HepG2 (cell line): ENCODE measurements at regions not wholly inside any gene's neighbourhood (a gene's known extent, or its start where the extent isn't known, plus 50 kb on each side); places are given as distances from the start of the nearest gene placed in this dataset.
A peak's percentile ranks its signal among the peaks of the same experiment; 100 is the strongest.

Experiments used
- ATAC-seq: fragments of 200-7000 bp; cut with Tn5 transposase; 3 replicates; pipeline ENCODE4 v1.9.1; 2020; ENCODE audit warnings: mild to moderate bottlenecking, moderate library complexity
- BruUV-seq: library from RNA; stranded (reverse); fragments of 400-500 nt; replicated peaks from 2 replicates; lab custom pipeline; 2021; lab: Mats Ljungman, UMichigan
- CTCF ChIA-PET: fragments of 300-600 bp; formaldehyde crosslinking; extraction: SDS; loops from one replicate; lab custom pipeline; 2021; ENCODE audit warnings: low total read pairs, inconsistent platforms, low intra/inter-chr PET ratio; lab: Yijun Ruan, JAX
- POLR2A ChIA-PET: fragments of 350-600 bp; sonication (Branson Sonifier 250); formaldehyde crosslinking; loops from one replicate; lab custom pipeline; 2020; ENCODE audit warnings: antibody characterized with exemption, inconsistent platforms; lab: Yijun Ruan, JAX
- DNase-seq: peaks from one replicate; pipeline ENCODE4 v3.0.0-alpha.2; 2015; ENCODE audit warnings: low spot score
- FAIRE-seq: peaks from 3 replicates; lab custom pipeline; 2011; peaks lifted over from hg19 to GRCh38; lab: Jason Lieb, UNC
- H2AFZ ChIP-seq: one replicate; pipeline ENCODE4 v1.6.1; 2011; ENCODE audit warnings: low read length, inconsistent platforms
- H3K27ac ChIP-seq: fragments of 300-600 bp; 3 replicates; pipeline ENCODE4 v1.8.0; 2011; ENCODE audit warnings: mixed run types, mild to moderate bottlenecking, mixed read lengths, low read length, inconsistent platforms; ENCODE audit not compliant: insufficient read depth; ENCODE audit errors: extremely low read length
- H3K27me3 ChIP-seq, 2 experiments: fragments of 200-600 bp in 1 of 2; 2 replicates in 1 of 2; 3 replicates in 1 of 2; pipeline versions ENCODE4 v1.6.0 to v1.8.0; 2011; ENCODE audit warnings: low read length in 2 of 2, mild to moderate bottlenecking in 2 of 2, moderate library complexity in 2 of 2, inconsistent platforms in 1 of 2; ENCODE audit not compliant: insufficient read depth in 2 of 2, control insufficient read depth in 1 of 2
- H3K36me3 ChIP-seq, 2 experiments: fragments of 200-600 bp in 1 of 2; replicated peaks in 1 of 2; 2 replicates in 1 of 2; 3 replicates in 1 of 2; pipeline versions ENCODE4 v1.5.1 to v1.8.0; 2011; ENCODE audit warnings: low read length in 2 of 2, inconsistent platforms in 1 of 2; ENCODE audit not compliant: insufficient read depth in 2 of 2, control insufficient read depth in 1 of 2
- H3K4me1 ChIP-seq: 2 replicates; pipeline ENCODE4 v1.5.1; 2012; ENCODE audit warnings: low read length, inconsistent platforms; ENCODE audit not compliant: insufficient read depth
- H3K4me2 ChIP-seq: 2 replicates; pipeline ENCODE4 v1.6.0; 2011; ENCODE audit warnings: low read depth, low read length, inconsistent platforms
- H3K4me3 ChIP-seq, 3 experiments: fragments of 200-600 bp in 1 of 3; sonication (generic), shearing (Covaris generic) in 1 of 3; replicated peaks in 1 of 3; 2 replicates each; pipeline ENCODE4 v1.5.1; 2011 to 2016; ENCODE audit warnings: low read length in 3 of 3, inconsistent platforms in 2 of 3, low read depth in 2 of 3, mild to moderate bottlenecking in 2 of 3, control low read depth in 1 of 3, mixed read lengths in 1 of 3; ENCODE audit not compliant: insufficient read depth in 1 of 3
- H3K79me2 ChIP-seq: one replicate; pipeline ENCODE4 v1.6.1; 2011; ENCODE audit warnings: low read length, inconsistent platforms; ENCODE audit not compliant: insufficient read depth
- H3K9ac ChIP-seq: 2 replicates; pipeline ENCODE4 v1.6.0; 2011; ENCODE audit warnings: mild to moderate bottlenecking, low read depth, low read length, inconsistent platforms; ENCODE audit not compliant: insufficient read depth
- H3K9me3 ChIP-seq: 2 replicates; pipeline ENCODE4 v1.5.1; 2012; ENCODE audit warnings: mild to moderate bottlenecking, low read length
- H4K20me1 ChIP-seq: 2 replicates; pipeline ENCODE4 v1.6.0; 2011; ENCODE audit warnings: inconsistent platforms, mild to moderate bottlenecking, low read length, moderate library complexity; ENCODE audit not compliant: insufficient read depth
- EZH2 ChIP-seq: conservative IDR thresholded peaks from 2 replicates; pipeline ENCODE4 v1.6.1; 2012; ENCODE audit warnings: mild to moderate bottlenecking, low read depth, low read length, moderate library complexity
- HNRNPH1 ChIP-seq: fragments of 200-400 bp; formaldehyde crosslinking; optimal IDR thresholded peaks from 2 replicates; pipeline ENCODE3; 2017; ENCODE audit warnings: mild to moderate bottlenecking, low read depth, low read length
- ISX ChIP-seq: sonication (generic); formaldehyde crosslinking; conservative IDR thresholded peaks from 2 replicates; pipeline ENCODE4 v1.5.0; 2020; ENCODE audit warnings: missing genetic modification reagents
- MAFF ChIP-seq: IDR thresholded peaks from 2 replicates; pipeline ENCODE4 v1.6.1; 2011; ENCODE audit warnings: low read depth, low read length, improper control_type of control experiment
- MAFK ChIP-seq, 2 experiments: IDR thresholded peaks in 1 of 2; conservative IDR thresholded peaks in 1 of 2; 2 replicates each; pipeline ENCODE4 v1.6.1; 2011; ENCODE audit warnings: improper control_type of control experiment in 2 of 2, low read length in 2 of 2
- RAD51 ChIP-seq: fragments of 450-650 bp; IDR thresholded peaks from 2 replicates; pipeline ENCODE4 v1.6.1; 2016; ENCODE audit warnings: borderline replicate concordance
- STAT5B ChIP-seq: sonication (generic); formaldehyde crosslinking; IDR thresholded peaks from 2 replicates; pipeline ENCODE4 v1.4.0; 2020; ENCODE audit warnings: missing genetic modification reagents
- ZNF124 ChIP-seq: sonication (generic); formaldehyde crosslinking; IDR thresholded peaks from 2 replicates; pipeline ENCODE4 v1.4.0; 2020; ENCODE audit warnings: missing genetic modification reagents
- WGBS: methylation state at CpG from one replicate; pipeline ENCODE4 v1.1.6; 2017; ENCODE audit warnings: low lambda C conversion rate; 5-methylcytosine and 5-hydroxymethylcytosine counted together
- in situ Hi-C: cut with HindIII; loops from 2 replicates; pipeline ENCODE4 v1.10.0; 2017; ENCODE audit warnings: low pct_unique_long_range_greater_than_20kb; ENCODE audit not compliant: extremely low pct_ligation_motif_present
- intact Hi-C: fragments of 100-400 bp; cut with micrococcal nuclease; formaldehyde crosslinking; loops from one replicate; pipeline ENCODE4 v1.10.0; 2022; ENCODE audit not compliant: unreplicated experiment
- TF ChIP-seq, protein P1 (sequence below): sonication (generic); formaldehyde crosslinking; IDR thresholded peaks from 2 replicates; pipeline ENCODE4 v1.4.0; 2020; ENCODE audit warnings: missing genetic modification reagents, mild to moderate bottlenecking, borderline replicate concordance
- TF ChIP-seq, protein P2 (sequence below), 2 experiments: sonication (generic) in 1 of 2; formaldehyde crosslinking in 1 of 2; IDR thresholded peaks; 2 replicates each; pipeline versions ENCODE4 v1.5.1 to v1.6.1; 2011 to 2020; ENCODE audit warnings: borderline replicate concordance in 1 of 2, low read depth in 1 of 2, low read length in 1 of 2, mild to moderate bottlenecking in 1 of 2, missing genetic modification reagents in 1 of 2, moderate library complexity in 1 of 2

DNA sequence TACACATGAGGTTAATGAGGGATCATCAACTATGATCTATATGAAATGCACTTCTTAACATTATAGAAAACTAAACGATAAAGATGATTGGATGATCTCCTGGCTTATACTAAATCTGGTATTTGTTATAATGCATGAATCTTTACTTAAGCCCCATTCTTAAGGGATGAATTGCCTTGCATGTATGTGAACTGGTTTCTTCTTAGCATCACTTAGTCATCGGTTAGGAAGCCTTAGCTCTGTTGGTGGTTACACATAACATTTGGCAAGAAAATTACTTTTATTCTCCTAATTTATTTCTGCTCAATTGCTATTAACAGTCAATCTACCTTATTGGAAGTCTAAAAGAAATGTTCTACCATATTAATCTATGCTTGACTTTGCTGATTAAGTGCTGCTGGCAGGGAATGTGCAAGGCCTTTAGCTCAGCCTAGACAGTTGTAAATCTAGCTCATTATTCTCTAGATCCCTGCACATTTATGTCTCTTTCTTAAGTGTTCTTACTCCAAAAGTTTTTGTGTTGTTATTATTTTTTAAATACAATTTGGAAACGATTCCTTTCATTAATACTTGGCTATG, 356.0 kb downstream of the ZPLD1 start (continued):
- TF ChIP-seq, protein P1, sequence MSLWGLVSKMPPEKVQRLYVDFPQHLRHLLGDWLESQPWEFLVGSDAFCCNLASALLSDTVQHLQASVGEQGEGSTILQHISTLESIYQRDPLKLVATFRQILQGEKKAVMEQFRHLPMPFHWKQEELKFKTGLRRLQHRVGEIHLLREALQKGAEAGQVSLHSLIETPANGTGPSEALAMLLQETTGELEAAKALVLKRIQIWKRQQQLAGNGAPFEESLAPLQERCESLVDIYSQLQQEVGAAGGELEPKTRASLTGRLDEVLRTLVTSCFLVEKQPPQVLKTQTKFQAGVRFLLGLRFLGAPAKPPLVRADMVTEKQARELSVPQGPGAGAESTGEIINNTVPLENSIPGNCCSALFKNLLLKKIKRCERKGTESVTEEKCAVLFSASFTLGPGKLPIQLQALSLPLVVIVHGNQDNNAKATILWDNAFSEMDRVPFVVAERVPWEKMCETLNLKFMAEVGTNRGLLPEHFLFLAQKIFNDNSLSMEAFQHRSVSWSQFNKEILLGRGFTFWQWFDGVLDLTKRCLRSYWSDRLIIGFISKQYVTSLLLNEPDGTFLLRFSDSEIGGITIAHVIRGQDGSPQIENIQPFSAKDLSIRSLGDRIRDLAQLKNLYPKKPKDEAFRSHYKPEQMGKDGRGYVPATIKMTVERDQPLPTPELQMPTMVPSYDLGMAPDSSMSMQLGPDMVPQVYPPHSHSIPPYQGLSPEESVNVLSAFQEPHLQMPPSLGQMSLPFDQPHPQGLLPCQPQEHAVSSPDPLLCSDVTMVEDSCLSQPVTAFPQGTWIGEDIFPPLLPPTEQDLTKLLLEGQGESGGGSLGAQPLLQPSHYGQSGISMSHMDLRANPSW (CRISPR knock-in tag), result no peak

DNA sequence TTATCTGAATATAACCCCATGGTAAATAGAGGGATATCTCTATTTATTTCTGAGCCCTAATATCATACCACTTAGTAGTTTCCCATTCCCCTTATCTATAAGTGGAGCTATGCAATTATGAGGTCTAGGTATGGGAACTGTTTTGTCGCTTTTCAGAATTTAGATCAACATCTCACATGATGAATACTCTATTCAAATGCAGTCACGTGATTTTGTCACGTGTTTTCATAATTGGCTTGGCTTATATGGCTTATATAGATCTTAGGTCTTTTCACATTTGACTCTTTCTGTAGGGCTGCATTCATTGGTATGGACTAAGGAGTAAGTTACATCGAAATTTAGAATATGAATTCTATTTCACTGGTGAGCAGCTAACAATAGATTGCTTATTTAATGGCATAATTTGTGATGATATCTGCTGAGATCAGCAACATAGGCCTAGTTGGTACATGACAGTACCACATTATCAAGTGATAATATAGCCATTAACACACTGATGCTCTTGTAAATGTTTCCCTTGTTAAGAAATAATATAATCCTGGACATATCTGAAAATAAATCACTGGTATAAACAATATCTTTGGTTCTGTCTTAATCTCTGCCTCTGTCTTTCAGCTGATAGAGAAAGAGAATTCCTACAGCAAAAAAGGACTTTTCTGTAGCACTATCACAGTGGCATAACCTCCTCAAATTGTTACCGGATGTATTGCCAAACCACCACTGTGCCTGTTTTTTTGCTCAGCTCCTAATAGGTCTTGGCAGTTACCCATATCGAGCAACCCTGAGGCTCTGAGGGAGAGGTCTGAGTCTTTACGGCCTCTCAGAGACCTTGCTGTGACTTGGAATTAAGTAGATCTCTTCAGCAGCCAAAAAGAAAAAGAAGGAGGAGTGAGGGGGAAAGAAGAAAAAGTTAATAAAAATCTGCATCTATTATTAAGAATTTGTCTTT, 357.1 kb downstream of the ZPLD1 start:
- no peaks in the 10 kb centered on the region for H4K20me1 ChIP-seq
- no peak overlapping the region for H2AFZ ChIP-seq
- no peak for ATAC-seq
- H3K4me1 ChIP-seq, result no peaks in the 10 kb centered on the region
- 18% methylated on average over 7 of the region's 7 CpGs for WGBS
- H3K9ac ChIP-seq, result no peak overlapping the region
- POLR2A ChIA-PET, result no interaction called here
- no peak for FAIRE-seq
- BruUV-seq, result no TSS peak
- H3K4me2 ChIP-seq, result no peak overlapping the region
- DNase-seq, result no peak
- no peak overlapping the region for H3K27ac ChIP-seq
- H3K9me3 ChIP-seq, result no peaks in the 10 kb centered on the region; the same call in 1 of the 2 replicates
- H3K36me3 ChIP-seq, result no peaks in the 10 kb centered on the region
- CTCF ChIA-PET, result no interaction called here
- intact Hi-C loops, result no loop called here
- no peaks in the 10 kb centered on the region for H3K79me2 ChIP-seq
- H3K27me3 ChIP-seq, result no peaks in the 10 kb centered on the region
- no peak overlapping the region for H3K4me3 ChIP-seq
- in situ Hi-C loops, result no loop called here
- TF ChIP-seq EZH2 (no peak), MAFF (0 out of 2 replicates have a peak, but pooled peaks have one; percentile 39), ISX (no peak), ZNF124 (CRISPR knock-in tag) (no peak), STAT5B (CRISPR knock-in tag) (no peak), HNRNPH1 (no peak), MAFK (conservative IDR thresholded peaks at IDR 0.05 in 1 of 2, IDR thresholded peaks at IDR 0.05 in 1 of 2; ENCODE audit: low read length in 2 of 2) (peak; percentile 39 to 75; a peak in 2 of 4 replicates), RAD51 (peak; percentile 74; the same call in 1 of the 2 replicates)
- TF ChIP-seq, protein P2, sequence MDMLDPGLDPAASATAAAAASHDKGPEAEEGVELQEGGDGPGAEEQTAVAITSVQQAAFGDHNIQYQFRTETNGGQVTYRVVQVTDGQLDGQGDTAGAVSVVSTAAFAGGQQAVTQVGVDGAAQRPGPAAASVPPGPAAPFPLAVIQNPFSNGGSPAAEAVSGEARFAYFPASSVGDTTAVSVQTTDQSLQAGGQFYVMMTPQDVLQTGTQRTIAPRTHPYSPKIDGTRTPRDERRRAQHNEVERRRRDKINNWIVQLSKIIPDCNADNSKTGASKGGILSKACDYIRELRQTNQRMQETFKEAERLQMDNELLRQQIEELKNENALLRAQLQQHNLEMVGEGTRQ (IDR thresholded peaks at IDR 0.05; ENCODE audit: low read depth, low read length), result peak; percentile 68
- TF ChIP-seq, protein P2 (CRISPR knock-in tag; IDR thresholded peaks at IDR 0.05; ENCODE audit: borderline replicate concordance), result no peak
